ENCODE measurements at regions not wholly inside any gene's neighbourhood (a gene's known extent, or its start where the extent isn't known, plus 50 kb on each side); places are given as distances from the start of the nearest gene placed in this dataset.

DNA sequence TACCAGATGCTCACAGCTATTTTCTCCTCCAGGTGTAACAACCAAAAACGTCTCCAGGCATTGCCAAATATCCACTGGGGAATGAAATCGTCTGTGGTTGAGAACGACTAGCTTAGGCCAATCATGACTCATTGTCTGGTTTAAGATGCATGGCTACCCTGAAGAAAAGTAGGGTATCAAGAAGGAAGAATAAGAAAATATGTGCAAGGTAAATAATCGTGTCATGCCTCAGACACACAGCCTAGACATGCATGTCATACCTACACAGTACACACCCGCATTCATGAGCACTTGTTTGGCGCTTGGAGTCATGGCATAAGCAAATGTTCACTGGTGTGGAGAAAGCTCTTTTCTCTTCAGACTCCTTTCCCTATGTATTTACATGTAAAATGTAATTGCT lies 745.7 kb downstream of the MAFB start:
- Histone ChIP-seq H3K4me1 (ENCODE audit: control insufficient read depth in 1 of 2, insufficient read depth in 1 of 2, low read depth in 1 of 2, low read length in 1 of 2) (no peaks in the 10 kb centered on the region), H3K36me3 (no peaks in the 10 kb centered on the region), H3K27me3 (no peaks in the 10 kb centered on the region), H3K9me3 (no peaks in the 10 kb centered on the region), H3K4me3 (ENCODE audit: low read depth in 1 of 2, low read length in 1 of 2) (no peak overlapping the region), H3K27ac (no peak overlapping the region)
- TF ChIP-seq CTCF (IDR thresholded peaks at IDR 0.05) = no peak

DNA sequence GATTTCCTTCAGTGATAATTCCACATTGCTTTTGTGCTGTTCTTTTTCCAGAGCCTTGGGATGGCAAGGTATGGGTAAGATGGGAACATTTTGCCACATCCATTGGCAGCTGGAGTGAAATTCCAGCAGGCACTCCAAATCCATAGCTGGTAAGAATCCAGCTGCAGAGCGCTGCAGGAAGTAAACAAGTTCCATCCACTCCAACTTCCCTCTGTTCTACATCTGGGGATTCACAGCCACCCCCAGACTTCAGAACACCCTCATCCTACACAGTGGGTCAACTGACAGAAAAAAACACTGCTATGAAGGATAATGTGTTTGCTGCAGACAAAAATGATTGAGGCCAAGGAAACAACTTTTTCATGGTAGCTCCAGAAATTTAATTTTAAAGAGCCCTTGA lies 747.8 kb downstream of the MAFB start:
- Histone ChIP-seq H3K27ac (no peak overlapping the region), H3K36me3 (no peaks in the 10 kb centered on the region), H3K9me3 (no peaks in the 10 kb centered on the region), H3K4me3 (ENCODE audit: low read depth in 1 of 2, low read length in 1 of 2) (no peak overlapping the region), H3K27me3 (no peaks in the 10 kb centered on the region), H3K4me1 (ENCODE audit: control insufficient read depth in 1 of 2, insufficient read depth in 1 of 2, low read depth in 1 of 2, low read length in 1 of 2) (no peaks in the 10 kb centered on the region)
- no peak for TF ChIP-seq CTCF (IDR thresholded peaks at IDR 0.05)

- Histone ChIP-seq H3K4me1 (ENCODE audit: control insufficient read depth in 1 of 2, insufficient read depth in 1 of 2, low read depth in 1 of 2, low read length in 1 of 2) (no peaks in the 10 kb centered on the region), H3K9me3 (no peaks in the 10 kb centered on the region), H3K27me3 (no peaks in the 10 kb centered on the region), H3K27ac (no peak overlapping the region), H3K4me3 (ENCODE audit: low read depth in 1 of 2, low read length in 1 of 2) (no peak overlapping the region), H3K36me3 (no peaks in the 10 kb centered on the region)
- TF ChIP-seq CTCF (IDR thresholded peaks at IDR 0.05) = no peak
These were observed 749.7 kb downstream of the MAFB start for GRCh38 chr20:39939241-39939865.

GRCh38 chr20:39936401-39936800 lies 752.6 kb downstream of the MAFB start:
- Histone ChIP-seq H3K36me3 (no peaks in the 10 kb centered on the region), H3K4me1 (ENCODE audit: control insufficient read depth in 1 of 2, insufficient read depth in 1 of 2, low read depth in 1 of 2, low read length in 1 of 2) (no peaks in the 10 kb centered on the region), H3K27ac (no peak overlapping the region), H3K9me3 (no peaks in the 10 kb centered on the region), H3K27me3 (no peaks in the 10 kb centered on the region), H3K4me3 (ENCODE audit: low read depth in 1 of 2, low read length in 1 of 2) (no peak overlapping the region)
- no peak for TF ChIP-seq CTCF (IDR thresholded peaks at IDR 0.05)

DNA sequence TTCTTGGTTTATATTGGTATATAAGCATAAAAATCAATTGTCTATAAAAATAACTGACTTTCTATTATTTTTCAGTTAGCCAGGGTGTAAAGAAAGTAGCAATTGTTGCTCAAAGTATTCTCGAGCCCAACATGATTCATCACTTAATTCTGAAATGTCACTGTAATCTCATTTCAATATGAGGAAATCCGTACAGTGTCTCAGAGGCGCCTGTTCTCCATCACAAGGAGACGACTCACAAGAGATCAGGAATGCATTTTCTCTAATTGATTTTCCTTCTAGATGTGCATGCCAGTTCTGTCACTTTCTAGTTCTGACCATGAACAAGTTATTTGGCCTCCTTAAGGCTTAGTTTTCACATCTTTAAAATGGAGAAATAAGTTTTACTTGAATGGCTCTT lies 753.1 kb downstream of the MAFB start:
- no peak for TF ChIP-seq CTCF (IDR thresholded peaks at IDR 0.05)

More for the DNA sequence above, 753.1 kb downstream of the MAFB start:
- Histone ChIP-seq H3K27ac (no peak overlapping the region), H3K4me1 (ENCODE audit: control insufficient read depth in 1 of 2, insufficient read depth in 1 of 2, low read depth in 1 of 2, low read length in 1 of 2) (no peaks in the 10 kb centered on the region), H3K27me3 (no peaks in the 10 kb centered on the region), H3K9me3 (no peaks in the 10 kb centered on the region), H3K4me3 (ENCODE audit: low read depth in 1 of 2, low read length in 1 of 2) (no peak overlapping the region), H3K36me3 (no peaks in the 10 kb centered on the region)

Measured in neutrophil (primary cell).